ENCODE measurements at regions not wholly inside any gene's neighbourhood (a gene's known extent, or its start where the extent isn't known, plus 50 kb on each side); places are given as distances from the start of the nearest gene placed in this dataset.

DNA sequence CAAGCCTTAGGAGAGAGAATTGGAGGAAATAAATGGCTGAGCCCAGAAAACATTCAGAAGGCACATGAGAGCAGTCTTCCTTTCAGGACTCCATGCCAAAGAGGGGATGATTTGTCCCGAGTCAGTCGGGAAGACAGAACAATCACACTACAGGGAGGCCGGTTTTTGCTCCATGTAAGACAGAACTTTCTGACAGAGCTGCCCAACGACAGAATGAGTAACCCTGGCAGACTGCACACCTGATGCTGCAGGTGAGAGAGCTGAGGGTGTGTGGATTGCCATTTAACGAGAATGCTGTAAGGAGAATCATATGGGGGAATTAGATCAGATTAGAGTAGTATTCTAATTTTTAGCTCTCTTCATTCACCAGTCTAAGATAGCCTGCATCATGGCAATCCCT, 533.0 kb downstream of the EPHB1 start:
- no peak overlapping the region for H3K27ac ChIP-seq
- no peaks in the 10 kb centered on the region for H4K20me1 ChIP-seq (ENCODE audit: insufficient read depth, poor library complexity, severe bottlenecking)
- no peaks in the 10 kb centered on the region for H3K9me2 ChIP-seq (replicated peaks; ENCODE audit: insufficient read depth)
- H3K9me3 ChIP-seq (ENCODE audit: low read depth), result no peaks in the 10 kb centered on the region
- 90% methylated on average over 5 of the region's 5 CpGs for WGBS (ENCODE audit: low lambda C conversion rate, missing lambda C conversion rate)
- no peak overlapping the region for H3K4me3 ChIP-seq
- DNase-seq (ENCODE audit: low spot score), result no peak
- H3K36me3 ChIP-seq (replicated peaks; ENCODE audit: insufficient read depth, low read depth), result no peaks in the 10 kb centered on the region
- H3K79me2 ChIP-seq, result no peaks in the 10 kb centered on the region
- H3K4me1 ChIP-seq (ENCODE audit: insufficient read depth), result no peaks in the 10 kb centered on the region
- H3K27me3 ChIP-seq, result no peaks in the 10 kb centered on the region
- H2AFZ ChIP-seq, result no peak overlapping the region
- TF ChIP-seq EZH2 (IDR thresholded peaks at IDR 0.05; ENCODE audit: borderline replicate concordance), result no peak
- H3K4me2 ChIP-seq, result no peak overlapping the region

DNA sequence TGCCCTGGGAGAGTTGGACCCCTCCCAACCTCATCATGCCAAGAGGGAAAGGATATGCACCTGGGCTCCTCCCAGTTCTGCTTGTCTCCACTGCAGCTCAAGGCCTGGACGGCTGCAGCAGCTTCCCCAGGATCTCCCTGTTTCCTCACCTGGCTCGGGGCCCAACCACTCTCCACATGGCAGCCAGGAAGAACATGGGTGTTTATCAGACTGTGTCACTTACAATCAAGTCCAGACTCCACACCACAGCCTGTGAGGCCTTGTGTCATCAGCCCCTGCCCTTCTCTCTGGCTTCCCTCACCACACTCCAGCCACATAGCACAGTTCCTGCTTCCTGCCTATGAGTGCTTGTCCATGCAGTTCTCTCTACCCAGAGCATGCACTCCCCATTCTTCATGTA, 534.4 kb downstream of the EPHB1 start:
- Histone ChIP-seq H3K36me3 (replicated peaks; ENCODE audit: insufficient read depth, low read depth) (no peaks in the 10 kb centered on the region), H4K20me1 (ENCODE audit: insufficient read depth, poor library complexity, severe bottlenecking) (no peaks in the 10 kb centered on the region), H3K9me2 (replicated peaks; ENCODE audit: insufficient read depth) (no peaks in the 10 kb centered on the region), H3K9me3 (ENCODE audit: low read depth) (no peaks in the 10 kb centered on the region), H3K27me3 (no peaks in the 10 kb centered on the region), H3K4me3 (no peak overlapping the region), H3K4me1 (ENCODE audit: insufficient read depth) (no peaks in the 10 kb centered on the region), H3K79me2 (no peaks in the 10 kb centered on the region), H3K4me2 (no peak overlapping the region), H2AFZ (no peak overlapping the region), H3K27ac (no peak overlapping the region)
- WGBS (ENCODE audit: low lambda C conversion rate, missing lambda C conversion rate), result 74% methylated on average over 2 of the region's 2 CpGs
- no peak for DNase-seq (ENCODE audit: low spot score)
- TF ChIP-seq, protein P1, sequence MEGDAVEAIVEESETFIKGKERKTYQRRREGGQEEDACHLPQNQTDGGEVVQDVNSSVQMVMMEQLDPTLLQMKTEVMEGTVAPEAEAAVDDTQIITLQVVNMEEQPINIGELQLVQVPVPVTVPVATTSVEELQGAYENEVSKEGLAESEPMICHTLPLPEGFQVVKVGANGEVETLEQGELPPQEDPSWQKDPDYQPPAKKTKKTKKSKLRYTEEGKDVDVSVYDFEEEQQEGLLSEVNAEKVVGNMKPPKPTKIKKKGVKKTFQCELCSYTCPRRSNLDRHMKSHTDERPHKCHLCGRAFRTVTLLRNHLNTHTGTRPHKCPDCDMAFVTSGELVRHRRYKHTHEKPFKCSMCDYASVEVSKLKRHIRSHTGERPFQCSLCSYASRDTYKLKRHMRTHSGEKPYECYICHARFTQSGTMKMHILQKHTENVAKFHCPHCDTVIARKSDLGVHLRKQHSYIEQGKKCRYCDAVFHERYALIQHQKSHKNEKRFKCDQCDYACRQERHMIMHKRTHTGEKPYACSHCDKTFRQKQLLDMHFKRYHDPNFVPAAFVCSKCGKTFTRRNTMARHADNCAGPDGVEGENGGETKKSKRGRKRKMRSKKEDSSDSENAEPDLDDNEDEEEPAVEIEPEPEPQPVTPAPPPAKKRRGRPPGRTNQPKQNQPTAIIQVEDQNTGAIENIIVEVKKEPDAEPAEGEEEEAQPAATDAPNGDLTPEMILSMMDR (IDR thresholded peaks at IDR 0.05; ENCODE audit: poor library complexity), result no peak

DNA sequence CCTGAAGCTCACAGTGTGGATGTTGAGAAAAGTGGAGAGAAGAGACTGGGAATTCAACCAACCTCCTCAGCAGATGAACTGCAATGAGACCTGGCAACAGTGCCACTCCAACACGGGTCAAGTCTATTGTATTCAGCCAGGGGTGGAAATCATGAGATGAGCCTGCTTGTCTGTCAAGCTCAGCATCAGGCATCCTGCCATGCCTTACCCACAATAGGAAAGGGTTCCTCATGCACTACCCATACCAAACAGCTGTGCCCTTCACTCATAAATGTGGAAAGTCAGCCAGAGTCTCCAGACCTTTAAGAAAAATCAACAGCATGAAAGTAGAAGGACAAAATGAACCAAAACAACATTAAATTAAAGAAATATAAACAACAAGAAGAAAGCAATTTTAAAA, 542.1 kb downstream of the EPHB1 start:
- no peaks in the 10 kb centered on the region for H3K36me3 ChIP-seq (replicated peaks; ENCODE audit: insufficient read depth, low read depth)
- H2AFZ ChIP-seq, result no peak overlapping the region
- no peaks in the 10 kb centered on the region for H3K9me3 ChIP-seq (ENCODE audit: low read depth)
- H3K27ac ChIP-seq, result no peak overlapping the region
- no peaks in the 10 kb centered on the region for H3K9me2 ChIP-seq (replicated peaks; ENCODE audit: insufficient read depth)
- 94% methylated on average over 1 of the region's 1 CpG for WGBS (ENCODE audit: low lambda C conversion rate, missing lambda C conversion rate)
- no peaks in the 10 kb centered on the region for H3K4me1 ChIP-seq (ENCODE audit: insufficient read depth)
- H4K20me1 ChIP-seq (ENCODE audit: insufficient read depth, poor library complexity, severe bottlenecking), result no peaks in the 10 kb centered on the region
- H3K4me3 ChIP-seq, result no peak overlapping the region
- TF ChIP-seq, protein P1 (IDR thresholded peaks at IDR 0.05; ENCODE audit: poor library complexity), result no peak
- TF ChIP-seq EZH2phosphoT487 (IDR thresholded peaks at IDR 0.05; ENCODE audit: low read depth, severe bottlenecking, unreplicated experiment) (no peak), EZH2 (IDR thresholded peaks at IDR 0.05; ENCODE audit: borderline replicate concordance) (no peak)
- H3K4me2 ChIP-seq, result no peak overlapping the region
- DNase-seq (ENCODE audit: low spot score), result no peak
- no peaks in the 10 kb centered on the region for H3K79me2 ChIP-seq
- no peaks in the 10 kb centered on the region for H3K27me3 ChIP-seq

DNA sequence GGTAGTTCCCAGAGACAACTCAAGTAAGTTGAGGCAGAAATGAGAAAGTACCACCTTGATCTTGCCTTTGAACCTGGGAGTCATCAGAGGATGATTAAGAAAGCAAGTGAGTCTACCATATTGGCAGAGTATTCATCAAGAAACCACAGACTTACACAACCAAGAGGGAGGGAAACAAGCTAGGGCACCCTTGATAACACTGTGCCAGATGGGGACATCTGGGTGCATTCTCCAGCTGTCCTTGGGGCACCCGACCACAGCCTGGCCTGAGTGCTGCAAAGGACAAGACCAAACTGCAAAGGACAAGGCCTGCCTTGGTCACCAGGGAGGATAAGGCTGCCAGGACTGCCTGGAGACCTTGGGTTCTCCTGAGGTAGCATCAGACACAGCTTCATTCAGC, 553.6 kb downstream of the EPHB1 start:
- TF ChIP-seq, protein P1 (IDR thresholded peaks at IDR 0.05; ENCODE audit: poor library complexity), result no peak
- TF ChIP-seq EZH2phosphoT487 (IDR thresholded peaks at IDR 0.05; ENCODE audit: low read depth, severe bottlenecking, unreplicated experiment) (no peak), EZH2 (IDR thresholded peaks at IDR 0.05; ENCODE audit: borderline replicate concordance) (no peak)

More for the DNA sequence above, 553.6 kb downstream of the EPHB1 start:
- no peak for DNase-seq (ENCODE audit: low spot score)
- no peaks in the 10 kb centered on the region for H3K9me2 ChIP-seq (replicated peaks; ENCODE audit: insufficient read depth)
- no peaks in the 10 kb centered on the region for H3K27me3 ChIP-seq
- H4K20me1 ChIP-seq (ENCODE audit: insufficient read depth, poor library complexity, severe bottlenecking), result no peaks in the 10 kb centered on the region
- H3K9me3 ChIP-seq (ENCODE audit: low read depth), result no peaks in the 10 kb centered on the region
- no peak overlapping the region for H3K27ac ChIP-seq
- H3K4me1 ChIP-seq (ENCODE audit: insufficient read depth), result no peaks in the 10 kb centered on the region
- H3K4me3 ChIP-seq, result no peak overlapping the region
- 83% methylated on average over 1 of the region's 1 CpG for WGBS (ENCODE audit: low lambda C conversion rate, missing lambda C conversion rate)
- no peak overlapping the region for H2AFZ ChIP-seq
- H3K36me3 ChIP-seq (replicated peaks; ENCODE audit: insufficient read depth, low read depth), result no peaks in the 10 kb centered on the region
- no peak overlapping the region for H3K4me2 ChIP-seq
- no peaks in the 10 kb centered on the region for H3K79me2 ChIP-seq
